ENCODE measurements at regions not wholly inside any gene's neighbourhood (a gene's known extent, or its start where the extent isn't known, plus 50 kb on each side); places are given as distances from the start of the nearest gene placed in this dataset.

GRCh38 chr16:73878611-73879010, 418.0 kb upstream of the PSMD7 start:
- peak; percentile 51 for DNase-seq

- no peak for DNase-seq
Observed at GRCh38 chr16:73877150-73877549, 419.5 kb upstream of the PSMD7 start.

- no peak for DNase-seq
Observed at GRCh38 chr16:73875996-73876690, 420.5 kb upstream of the PSMD7 start.

GRCh38 chr16:73874324-73874723, 422.3 kb upstream of the PSMD7 start:
- DNase-seq: no peak

- no peak for DNase-seq
Observed at GRCh38 chr16:73873643-73874042, 423.0 kb upstream of the PSMD7 start.

- DNase-seq: no peak
Observed at GRCh38 chr16:73872856-73873255, 423.8 kb upstream of the PSMD7 start.

GRCh38 chr16:73871088-73871733, 425.4 kb upstream of the PSMD7 start:
- DNase-seq: no peak

GRCh38 chr16:73869126-73869525, 427.5 kb upstream of the PSMD7 start:
- no peak for DNase-seq

GRCh38 chr16:73864868-73865267, 431.7 kb upstream of the PSMD7 start:
- DNase-seq: no peak

GRCh38 chr16:73858326-73858725, 438.3 kb upstream of the PSMD7 start:
- no peak for DNase-seq

GRCh38 chr16:73853968-73854367, 442.6 kb upstream of the PSMD7 start:
- DNase-seq: no peak

- DNase-seq: no peak
Observed at GRCh38 chr16:73852561-73852960, 444.1 kb upstream of the PSMD7 start.

- DNase-seq: no peak
Observed at GRCh38 chr16:73848993-73849392, 447.6 kb upstream of the PSMD7 start.

GRCh38 chr16:73847090-73847489, 449.5 kb upstream of the PSMD7 start:
- DNase-seq: no peak

GRCh38 chr16:73846356-73846755, 450.3 kb upstream of the PSMD7 start:
- peak; percentile 14 for DNase-seq

GRCh38 chr16:73846007-73846330, 450.6 kb upstream of the PSMD7 start:
- DNase-seq: no peak

- no peak for DNase-seq
Observed at GRCh38 chr16:73845238-73846006, 451.2 kb upstream of the PSMD7 start.

GRCh38 chr16:73840728-73841127, 455.9 kb upstream of the PSMD7 start:
- DNase-seq: no peak

- DNase-seq: no peak
Observed at GRCh38 chr16:73831220-73831619, 465.4 kb upstream of the PSMD7 start.

- no peak for DNase-seq
Observed at GRCh38 chr16:73823205-73823849, 473.3 kb upstream of the PSMD7 start.

GRCh38 chr16:73817526-73818324, 478.9 kb upstream of the PSMD7 start:
- no peak for DNase-seq

GRCh38 chr16:73813527-73813926, 483.1 kb upstream of the PSMD7 start:
- no peak for DNase-seq

- DNase-seq: no peak
Observed at GRCh38 chr16:73804456-73804855, 492.2 kb upstream of the PSMD7 start.
